ENCODE measurements at regions not wholly inside any gene's neighbourhood (a gene's known extent, or its start where the extent isn't known, plus 50 kb on each side); places are given as distances from the start of the nearest gene placed in this dataset.
"Not testable (repeated sequence)": the region's sequence is repeated elsewhere in the genome, so short reads cannot be mapped to it uniquely, and the experiment has no call there.

GRCh38 chr20:43365691-43366090 is 92.0 kb upstream of the SRSF6 start:
- no peak for DNase-seq

- no peak for DNase-seq
Observed at GRCh38 chr20:43364001-43364400, 93.7 kb upstream of the SRSF6 start.

GRCh38 chr20:43363506-43363905 is 94.2 kb upstream of the SRSF6 start:
- DNase-seq: no peak

GRCh38 chr20:43361526-43361925 is 96.2 kb upstream of the SRSF6 start:
- DNase-seq: no peak

GRCh38 chr20:43360016-43360415 is 97.7 kb upstream of the SRSF6 start:
- DNase-seq: no peak

- DNase-seq: no peak
Observed at GRCh38 chr20:43358811-43359210, 98.9 kb upstream of the SRSF6 start.

GRCh38 chr20:43357352-43357751 is 100.3 kb upstream of the SRSF6 start:
- no peak for DNase-seq

- DNase-seq: no peak
Observed at GRCh38 chr20:43355610-43356009, 102.1 kb upstream of the SRSF6 start.

- no peak for DNase-seq
Observed at GRCh38 chr20:43352996-43353395, 104.7 kb upstream of the SRSF6 start.

GRCh38 chr20:43350694-43351093 is 107.0 kb upstream of the SRSF6 start:
- DNase-seq: not testable (repeated sequence)

GRCh38 chr20:43349841-43350240 is 107.9 kb upstream of the SRSF6 start:
- DNase-seq: no peak

- DNase-seq: not testable (repeated sequence)
Observed at GRCh38 chr20:43347839-43348238, 109.9 kb upstream of the SRSF6 start.

- no peak for DNase-seq
Observed at GRCh38 chr20:43345676-43346075, 112.0 kb upstream of the SRSF6 start.

GRCh38 chr20:43341511-43341910 is 116.2 kb upstream of the SRSF6 start:
- DNase-seq: no peak

GRCh38 chr20:43337036-43337435 is 120.7 kb upstream of the SRSF6 start:
- DNase-seq: peak in 1 of 58 donors; percentile 6

GRCh38 chr20:43334080-43334479 is 123.6 kb upstream of the SRSF6 start:
- DNase-seq: no peak

- DNase-seq: peak in 40 of 58 donors; percentile 3 to 63 (median 23)
Observed at GRCh38 chr20:43331906-43332305, 125.8 kb upstream of the SRSF6 start.

GRCh38 chr20:43328697-43329096 is 129.0 kb upstream of the SRSF6 start:
- DNase-seq: no peak

GRCh38 chr20:43327234-43327633 is 130.5 kb upstream of the SRSF6 start:
- DNase-seq: not testable (repeated sequence)

- DNase-seq: no peak
Observed at GRCh38 chr20:43325926-43326325, 131.8 kb upstream of the SRSF6 start.

GRCh38 chr20:43323592-43323991 is 133.9 kb upstream of the PTPRT start:
- no peak for DNase-seq

- DNase-seq: no peak
Observed at GRCh38 chr20:43322851-43323250, 133.1 kb upstream of the PTPRT start.

GRCh38 chr20:43320536-43320935 is 130.8 kb upstream of the PTPRT start:
- no peak for DNase-seq

- no peak for DNase-seq
Observed at GRCh38 chr20:43318755-43319297, 129.1 kb upstream of the PTPRT start.
